GM19099 (cell line): ENCODE measurements at regions not wholly inside any gene's neighbourhood (a gene's known extent, or its start where the extent isn't known, plus 50 kb on each side); places are given as distances from the start of the nearest gene placed in this dataset.

Experiments used
- POLR2A ChIP-seq: IDR thresholded peaks from 3 replicates; pipeline ENCODE4 v1.6.1; 2011; ENCODE audit warnings: low read depth; ENCODE audit not compliant: insufficient read length; ENCODE audit errors: extremely low read depth

DNA sequence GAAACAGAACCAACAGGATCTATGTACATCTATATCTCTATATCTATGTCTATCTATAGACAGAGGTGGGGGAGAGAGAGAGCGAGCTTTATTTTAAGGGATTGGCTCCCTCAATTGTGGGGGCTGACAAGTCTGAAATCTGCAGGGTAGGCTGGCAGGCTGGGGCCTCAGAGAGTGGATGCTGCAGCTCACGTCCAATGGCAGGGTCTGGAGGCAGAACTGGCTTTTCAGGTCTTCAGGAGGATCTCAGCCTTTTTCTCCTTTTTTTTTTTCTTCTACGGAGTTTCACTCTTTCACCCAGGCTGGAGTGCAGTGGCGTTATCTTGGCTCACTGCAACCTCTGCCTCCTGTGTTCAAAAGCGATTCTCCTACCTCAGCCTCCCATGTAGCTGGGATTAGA is 77.2 kb downstream of the ARL4C start:
- TF ChIP-seq POLR2A, result no peak

DNA sequence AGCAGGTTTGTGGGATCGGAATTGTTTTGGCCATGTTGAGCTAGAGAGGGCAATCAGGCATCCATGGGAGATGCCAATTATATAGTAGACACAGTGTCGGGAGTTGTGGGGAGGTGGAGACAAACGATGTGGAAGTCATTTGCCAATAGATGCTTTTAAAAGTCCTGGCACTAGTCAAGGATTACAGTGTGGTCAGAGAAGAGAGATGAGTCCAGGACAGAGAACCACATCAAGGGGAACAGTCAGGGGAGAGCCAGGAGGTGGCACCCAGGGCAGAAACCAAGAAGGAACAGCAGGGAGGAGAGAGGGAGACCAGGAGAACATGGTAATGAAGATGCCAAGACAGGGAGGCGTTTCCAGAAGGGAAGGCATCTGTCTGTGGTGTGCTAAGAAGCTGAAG is 81.2 kb downstream of the ARL4C start:
- no peak for TF ChIP-seq POLR2A

- TF ChIP-seq POLR2A, result no peak
Measured at GRCh38 chr2:234414596-234414995, 82.3 kb downstream of the ARL4C start.

DNA sequence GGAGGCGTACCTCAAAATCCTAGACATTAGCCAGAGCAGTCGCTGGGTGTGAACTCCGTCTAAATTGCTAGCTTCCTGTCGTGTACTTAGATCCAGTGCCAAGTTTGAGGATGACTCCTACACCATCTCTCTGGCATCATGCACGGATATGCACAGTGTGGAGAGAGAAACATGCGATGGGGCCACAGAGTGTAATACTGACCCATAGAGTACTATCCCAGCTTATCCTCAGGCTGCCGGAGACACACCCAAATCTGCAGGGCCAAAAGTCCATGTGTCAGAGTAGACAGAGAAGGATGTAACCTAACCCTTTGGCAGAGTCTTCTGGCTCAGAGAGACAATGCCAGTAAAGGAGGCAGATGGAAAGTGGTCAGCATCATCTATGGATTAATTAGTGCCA is 84.2 kb downstream of the ARL4C start:
- no peak for TF ChIP-seq POLR2A

DNA sequence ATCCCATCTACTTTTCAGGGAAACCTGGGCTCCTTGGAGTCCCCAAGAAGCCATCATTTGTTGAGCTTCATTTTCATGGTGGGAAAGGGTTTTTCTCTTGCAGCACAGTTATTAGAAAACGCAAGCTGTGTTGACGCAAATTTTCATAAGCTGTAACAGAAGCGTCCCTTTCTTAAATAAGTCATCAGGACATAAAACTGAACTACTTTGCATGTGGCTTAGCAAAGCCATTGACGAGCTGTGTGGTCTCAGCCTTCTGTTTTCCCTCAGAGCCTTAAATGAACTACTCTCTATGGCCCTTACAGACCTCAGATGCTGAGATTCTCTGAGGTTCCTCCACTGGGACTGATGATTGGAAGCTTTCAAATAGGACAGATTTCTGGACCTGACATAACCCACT is 85.1 kb downstream of the ARL4C start:
- no peak for TF ChIP-seq POLR2A

DNA sequence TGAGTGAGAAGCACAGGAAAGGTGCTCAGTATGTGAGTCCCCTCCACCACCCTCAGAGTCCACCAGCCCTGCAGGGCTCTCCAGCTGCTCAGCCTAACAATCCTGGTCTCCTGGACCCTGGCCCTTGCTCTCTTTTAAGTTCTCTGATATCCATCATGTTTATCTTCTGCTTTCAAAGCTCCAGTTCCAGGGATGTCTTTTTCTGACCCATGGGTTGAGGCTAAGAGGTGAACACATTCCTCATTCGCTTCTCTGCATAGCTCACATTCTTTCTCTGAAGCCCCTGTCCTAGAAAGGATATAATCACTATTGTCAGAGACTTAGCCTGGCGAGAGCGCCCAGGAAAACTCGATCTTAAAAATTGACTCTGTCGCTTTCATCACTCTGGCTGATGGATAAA is 86.4 kb downstream of the ARL4C start:
- TF ChIP-seq POLR2A, result no peak

GRCh38 chr2:234409590-234409989 is 87.3 kb downstream of the ARL4C start:
- TF ChIP-seq POLR2A, result no peak

DNA sequence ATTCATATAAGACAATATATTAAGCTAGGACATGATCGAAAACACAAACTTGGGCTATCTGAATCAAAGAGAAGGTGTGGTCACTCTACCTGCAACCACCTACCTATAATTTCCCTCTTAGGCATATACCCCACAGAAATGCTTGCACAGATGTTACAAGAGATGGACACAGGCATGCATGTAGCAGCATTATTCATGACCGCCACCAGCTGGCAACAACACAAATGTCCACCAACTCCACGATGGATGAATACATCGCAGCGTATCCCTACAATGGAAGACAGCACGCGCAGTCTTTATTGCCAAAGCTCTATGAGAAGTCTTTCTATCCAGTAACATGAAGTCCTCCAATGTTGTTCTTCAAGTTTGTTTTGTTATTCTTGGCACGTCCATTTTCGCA is 90.8 kb downstream of the ARL4C start:
- no peak for TF ChIP-seq POLR2A

- no peak for TF ChIP-seq POLR2A
Measured at GRCh38 chr2:234405462-234405861, 91.4 kb downstream of the ARL4C start.

GRCh38 chr2:234404957-234405356 is 91.9 kb downstream of the ARL4C start:
- TF ChIP-seq POLR2A, result no peak

- TF ChIP-seq POLR2A, result no peak
Measured at GRCh38 chr2:234403751-234404150, 93.1 kb downstream of the ARL4C start.

DNA sequence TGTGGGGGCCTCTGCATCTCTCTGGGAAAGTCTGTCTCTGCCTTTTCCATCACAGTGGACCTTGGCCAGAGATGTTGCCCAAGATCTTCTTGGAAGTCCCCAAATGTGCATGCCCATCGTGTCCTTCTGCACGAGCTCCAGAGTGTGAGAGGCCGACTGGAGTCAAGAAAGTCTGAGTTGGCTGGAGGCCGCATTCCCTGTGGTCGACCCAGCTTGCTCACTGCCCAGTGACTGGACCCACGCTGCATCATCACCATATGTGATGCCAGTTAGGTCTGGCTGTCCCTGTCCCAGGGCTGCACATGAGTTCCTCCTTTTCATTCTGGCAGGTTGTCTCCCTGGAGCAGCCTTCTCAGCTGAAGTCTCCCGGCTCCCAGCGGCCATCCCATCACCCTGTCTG is 93.8 kb downstream of the ARL4C start:
- no peak for TF ChIP-seq POLR2A

GRCh38 chr2:234401426-234401825 is 95.5 kb downstream of the ARL4C start:
- TF ChIP-seq POLR2A, result no peak

DNA sequence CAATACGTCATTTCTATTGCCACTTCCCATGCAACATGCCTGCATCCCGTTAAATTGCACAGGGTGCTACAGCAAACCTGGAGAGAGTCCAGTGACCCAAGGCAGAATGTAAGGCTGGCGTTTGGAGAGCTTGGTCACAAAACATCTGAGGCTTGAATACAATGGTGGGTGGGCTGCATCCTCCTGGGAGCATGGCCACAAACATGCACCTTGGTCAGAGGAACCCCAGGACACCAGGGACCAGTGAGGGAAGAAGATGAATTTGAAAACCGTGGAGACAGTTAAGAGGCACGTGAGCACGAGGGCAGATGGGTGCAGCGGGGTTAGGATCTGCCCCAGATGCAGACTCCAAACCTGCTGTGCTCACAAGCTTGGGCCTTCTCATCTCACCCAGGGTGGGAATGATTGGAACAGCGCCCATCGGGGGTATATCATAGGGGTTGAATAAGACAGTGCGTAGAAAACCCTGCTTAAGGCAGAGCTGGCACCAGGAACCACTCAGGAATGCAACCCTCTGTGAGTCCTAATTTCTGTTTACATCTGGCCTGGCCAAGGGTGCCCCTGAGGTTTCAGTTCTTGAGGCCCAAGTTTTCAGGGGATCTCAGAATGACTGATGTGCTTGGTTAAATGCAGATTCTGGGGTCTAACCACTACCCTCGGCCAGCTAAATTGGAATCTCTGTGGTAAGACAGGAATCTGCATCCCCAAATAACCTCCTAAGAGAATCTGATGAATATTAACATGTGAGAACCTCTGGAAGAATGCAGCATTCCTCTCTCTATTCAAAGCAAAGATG is 97.2 kb downstream of the ARL4C start:
- no peak for TF ChIP-seq POLR2A

GRCh38 chr2:234398531-234398930 is 98.3 kb downstream of the ARL4C start:
- TF ChIP-seq POLR2A, result no peak

- TF ChIP-seq POLR2A, result no peak
Measured at GRCh38 chr2:234395891-234396420, 100.9 kb downstream of the ARL4C start.

DNA sequence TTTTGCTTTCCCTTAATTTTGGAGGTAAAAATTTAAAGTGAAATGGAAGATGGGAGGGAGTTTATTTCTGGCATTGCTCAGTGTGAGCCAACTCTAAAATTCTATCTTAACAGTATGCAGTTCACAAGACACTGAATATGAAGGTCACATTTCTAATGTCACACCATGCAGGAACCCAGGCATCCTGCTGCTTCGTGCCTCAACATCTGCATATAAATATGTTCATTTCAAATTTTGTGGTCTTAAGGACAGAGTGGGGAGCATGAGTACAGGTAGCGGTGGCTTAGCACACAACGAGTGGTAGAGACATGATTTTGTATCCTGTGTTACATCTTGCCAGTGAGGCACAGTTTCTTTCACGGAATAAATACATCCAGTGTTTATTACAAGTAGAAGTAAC is 102.4 kb downstream of the ARL4C start:
- no peak for TF ChIP-seq POLR2A
